22Rv1 (cell line): ENCODE measurements at regions not wholly inside any gene's neighbourhood (a gene's known extent, or its start where the extent isn't known, plus 50 kb on each side); places are given as distances from the start of the nearest gene placed in this dataset.

Experiments
- CTCF ChIP-seq: fragments of 450-650 bp; IDR thresholded peaks from 2 replicates; pipeline ENCODE4 v1.5.1; 2017; ENCODE audit warnings: mild to moderate bottlenecking
- ZFX ChIP-seq: fragments of 450-650 bp; IDR thresholded peaks from 2 replicates; pipeline ENCODE4 v1.6.1; 2017; ENCODE audit warnings: antibody characterized with exemption, borderline replicate concordance

- TF ChIP-seq CTCF (no peak), ZFX (no peak)
Observed at GRCh38 chr2:19114754-19115231, 243.6 kb downstream of the OSR1 start.
